Bronchial epithelial cell (primary cell): ENCODE measurements at regions not wholly inside any gene's neighbourhood (a gene's known extent, or its start where the extent isn't known, plus 50 kb on each side); places are given as distances from the start of the nearest gene placed in this dataset.
A peak's percentile ranks its signal among the peaks of the same experiment; 100 is the strongest.

ENCODE experiments used
- DNase-seq: peaks from one replicate; pipeline ENCODE4 v3.0.0-alpha.2; 2010; ENCODE audit warnings: low read depth
- FAIRE-seq: peaks from 2 replicates; lab custom pipeline; 2011; peaks lifted over from hg19 to GRCh38; lab: Jason Lieb, UNC
- H3K27me3 ChIP-seq: 2 replicates; pipeline ENCODE4 v1.5.1; 2011; ENCODE audit warnings: low read length; ENCODE audit not compliant: control insufficient read depth, insufficient read depth
- H3K36me3 ChIP-seq: 2 replicates; pipeline ENCODE4 v1.5.1; 2011; ENCODE audit warnings: low read length; ENCODE audit not compliant: control insufficient read depth, insufficient read depth
- H3K4me3 ChIP-seq: 2 replicates; pipeline ENCODE4 v1.5.1; 2011; ENCODE audit warnings: mild to moderate bottlenecking, low read depth, low read length, control low read depth
- TF ChIP-seq, protein P1 (sequence below): IDR thresholded peaks from 2 replicates; pipeline ENCODE4 v1.5.1; 2011; ENCODE audit warnings: mild to moderate bottlenecking, moderate library complexity, low read length, control low read depth, inconsistent platforms; ENCODE audit not compliant: insufficient read depth, severe bottlenecking

DNA sequence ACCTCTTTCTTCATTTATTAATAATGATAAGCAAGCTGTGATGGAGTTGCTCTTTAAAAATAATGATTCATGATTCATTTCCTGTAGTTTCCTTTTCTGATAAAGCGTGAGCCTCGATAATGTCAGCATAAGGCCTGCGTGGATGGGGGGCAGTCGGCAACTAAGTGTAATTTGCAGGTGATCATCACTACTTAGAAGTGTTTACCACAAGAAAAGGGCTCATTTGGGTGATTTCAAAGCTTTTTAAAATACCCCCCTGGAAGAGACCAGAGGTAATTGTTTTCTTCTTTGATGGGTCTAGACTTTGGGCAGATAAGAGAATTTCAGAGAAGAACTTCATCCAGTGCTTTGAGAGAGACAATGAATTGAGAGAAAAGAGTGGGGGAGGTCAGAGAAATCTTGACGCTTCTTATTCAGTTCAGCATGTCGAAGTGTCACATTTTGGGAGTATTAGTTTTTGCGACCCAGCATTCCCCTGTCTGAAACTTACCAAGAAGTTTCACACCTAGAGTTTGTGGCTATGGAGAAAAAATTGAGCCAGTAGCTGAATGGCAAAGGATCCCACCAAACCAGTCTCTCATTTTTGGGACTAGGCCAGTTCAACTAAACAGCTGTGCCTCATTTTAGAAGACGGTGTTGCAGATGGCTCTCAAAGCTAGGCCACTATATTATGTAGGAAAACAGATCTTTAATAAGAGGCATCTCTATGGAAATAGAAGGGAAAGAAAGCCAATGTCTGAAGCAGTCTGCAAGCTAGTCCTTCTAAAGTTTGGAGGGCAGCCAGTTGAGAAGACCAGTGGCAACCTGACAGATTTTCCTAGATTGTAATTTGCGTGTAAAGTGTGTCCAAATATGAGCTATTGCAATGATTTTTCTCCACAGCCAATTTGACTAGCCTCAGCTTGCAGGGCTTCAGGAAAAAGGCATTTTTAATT, 171.0 kb upstream of the PPP1R2C start:
- FAIRE-seq (no peak), DNase-seq (no peak)
- TF ChIP-seq, protein P1, sequence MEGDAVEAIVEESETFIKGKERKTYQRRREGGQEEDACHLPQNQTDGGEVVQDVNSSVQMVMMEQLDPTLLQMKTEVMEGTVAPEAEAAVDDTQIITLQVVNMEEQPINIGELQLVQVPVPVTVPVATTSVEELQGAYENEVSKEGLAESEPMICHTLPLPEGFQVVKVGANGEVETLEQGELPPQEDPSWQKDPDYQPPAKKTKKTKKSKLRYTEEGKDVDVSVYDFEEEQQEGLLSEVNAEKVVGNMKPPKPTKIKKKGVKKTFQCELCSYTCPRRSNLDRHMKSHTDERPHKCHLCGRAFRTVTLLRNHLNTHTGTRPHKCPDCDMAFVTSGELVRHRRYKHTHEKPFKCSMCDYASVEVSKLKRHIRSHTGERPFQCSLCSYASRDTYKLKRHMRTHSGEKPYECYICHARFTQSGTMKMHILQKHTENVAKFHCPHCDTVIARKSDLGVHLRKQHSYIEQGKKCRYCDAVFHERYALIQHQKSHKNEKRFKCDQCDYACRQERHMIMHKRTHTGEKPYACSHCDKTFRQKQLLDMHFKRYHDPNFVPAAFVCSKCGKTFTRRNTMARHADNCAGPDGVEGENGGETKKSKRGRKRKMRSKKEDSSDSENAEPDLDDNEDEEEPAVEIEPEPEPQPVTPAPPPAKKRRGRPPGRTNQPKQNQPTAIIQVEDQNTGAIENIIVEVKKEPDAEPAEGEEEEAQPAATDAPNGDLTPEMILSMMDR: no peak
- H3K4me3 ChIP-seq: no peak overlapping the region
- H3K36me3 ChIP-seq: no peaks in the 10 kb centered on the region
- H3K27me3 ChIP-seq: no peaks in the 10 kb centered on the region

DNA sequence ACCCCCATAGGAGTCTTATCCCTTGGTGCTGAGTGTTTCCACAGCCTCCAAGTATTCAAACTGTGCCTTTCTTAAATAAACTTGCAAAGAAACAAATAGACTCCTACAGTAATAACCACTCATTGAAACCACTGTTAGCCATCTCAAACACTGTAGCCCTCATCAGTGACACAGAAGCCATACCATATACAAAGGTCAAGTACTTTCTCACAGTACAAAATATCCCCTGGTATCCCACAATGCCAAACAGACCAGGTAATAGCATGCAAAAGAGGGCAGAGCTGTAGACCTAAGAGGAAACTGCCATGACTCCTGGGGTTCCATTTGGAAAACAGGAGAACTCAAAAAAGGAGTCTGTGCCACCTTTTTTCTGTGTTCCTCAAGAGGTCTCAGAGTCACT, 173.8 kb upstream of the PPP1R2C start:
- DNase-seq: no peak
- no peaks in the 10 kb centered on the region for H3K27me3 ChIP-seq
- TF ChIP-seq, protein P1: no peak
- FAIRE-seq: no peak
- no peaks in the 10 kb centered on the region for H3K36me3 ChIP-seq
- H3K4me3 ChIP-seq: no peak overlapping the region

DNA sequence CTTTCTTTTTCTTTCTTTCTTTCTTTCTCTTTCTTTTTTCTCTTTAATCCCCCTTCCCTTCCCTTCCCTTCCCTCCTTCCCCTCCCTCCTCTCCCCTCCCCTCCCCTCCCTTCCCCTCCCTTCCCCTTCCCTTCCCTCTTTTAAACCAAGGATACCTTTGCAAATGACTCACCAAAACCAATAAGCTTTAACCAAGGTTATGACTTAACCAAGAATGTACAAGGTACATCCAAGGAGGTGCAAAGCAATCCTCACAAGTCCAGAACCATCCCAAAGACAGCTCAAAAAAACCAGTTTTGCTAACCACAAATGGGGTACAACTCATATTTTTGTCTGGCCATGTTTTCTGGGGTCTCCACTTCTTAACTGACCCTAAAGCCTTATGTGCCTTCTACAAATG, 174.7 kb upstream of the PPP1R2C start:
- Histone ChIP-seq H3K4me3 (no peak overlapping the region), H3K36me3 (no peaks in the 10 kb centered on the region), H3K27me3 (no peaks in the 10 kb centered on the region)
- DNase-seq (peak; percentile 44), FAIRE-seq (no peak)
- TF ChIP-seq, protein P1: no peak

DNA sequence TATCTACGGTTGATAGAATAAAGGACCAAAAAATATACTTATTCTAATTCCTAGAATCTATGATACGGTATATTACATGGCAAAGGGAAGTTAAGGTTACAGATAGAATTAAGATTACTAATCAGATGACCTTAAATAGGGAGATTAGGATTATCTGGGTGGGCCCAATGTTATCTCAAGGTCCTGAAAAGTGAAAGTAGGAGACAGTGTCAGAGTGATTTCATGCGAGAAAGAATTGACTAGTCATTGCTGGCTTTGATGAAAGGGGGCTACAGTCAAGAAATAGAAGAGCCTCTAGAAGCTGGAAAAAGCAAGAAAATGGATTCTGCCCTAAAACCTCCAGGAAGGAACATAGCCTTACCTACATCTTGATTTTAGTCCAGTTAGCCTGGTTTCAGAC, 176.9 kb upstream of the PPP1R2C start:
- H3K27me3 ChIP-seq: no peaks in the 10 kb centered on the region
- H3K36me3 ChIP-seq: no peaks in the 10 kb centered on the region
- TF ChIP-seq, protein P1: no peak
- no peak overlapping the region for H3K4me3 ChIP-seq
- no peak for FAIRE-seq
- no peak for DNase-seq

DNA sequence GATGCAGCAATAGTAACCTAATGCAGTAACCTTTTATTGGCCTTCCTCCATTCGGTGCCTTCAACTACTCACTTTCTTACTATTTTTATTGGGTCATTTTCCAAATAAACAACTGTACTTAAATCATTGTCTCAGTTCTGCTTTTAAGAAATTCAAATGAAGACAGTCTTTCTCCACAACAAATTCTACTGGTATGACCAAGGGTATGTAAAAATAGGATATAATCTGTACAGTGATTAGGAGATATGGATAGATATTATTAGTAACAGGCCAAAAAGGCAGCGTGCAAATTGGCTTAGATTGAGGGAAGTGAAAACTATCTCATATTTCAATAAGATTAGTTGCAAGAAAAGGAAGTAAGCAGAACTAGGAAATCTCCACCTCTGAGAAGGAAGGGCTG, 177.4 kb upstream of the PPP1R2C start:
- FAIRE-seq: no peak

More for the DNA sequence above, 177.4 kb upstream of the PPP1R2C start:
- H3K36me3 ChIP-seq: no peaks in the 10 kb centered on the region
- H3K27me3 ChIP-seq: no peaks in the 10 kb centered on the region
- no peak for DNase-seq
- TF ChIP-seq, protein P1: no peak
- no peak overlapping the region for H3K4me3 ChIP-seq
